HL-60 (cell line): ENCODE measurements at regions not wholly inside any gene's neighbourhood (a gene's known extent, or its start where the extent isn't known, plus 50 kb on each side); places are given as distances from the start of the nearest gene placed in this dataset.

Experiments
- DNase-seq, 2 experiments: peaks; one replicate each; pipeline ENCODE4 v3.0.0-alpha.2; 2010 to 2020; ENCODE audit warnings: low read depth in 1 of 2, low spot score in 1 of 2
- H3K27ac ChIP-seq: fragments of 250-450 bp; sonication (Bioruptor Pico); replicated peaks from 2 replicates; pipeline ENCODE4 v1.5.1; 2020; ENCODE audit warnings: mild to moderate bottlenecking, moderate library complexity
- H3K27me3 ChIP-seq: fragments of 250-450 bp; sonication (Bioruptor Pico); 2 replicates; pipeline ENCODE4 v1.5.1; 2021; ENCODE audit warnings: mild to moderate bottlenecking, moderate library complexity; ENCODE audit not compliant: insufficient read depth, poor library complexity, severe bottlenecking
- H3K4me3 ChIP-seq: replicated peaks from 2 replicates; pipeline ENCODE4 v1.5.1; 2011; ENCODE audit warnings: mild to moderate bottlenecking, control low read depth, low read length; ENCODE audit not compliant: insufficient read depth
- CTCF ChIP-seq: IDR thresholded peaks from one replicate; pipeline ENCODE4 v1.5.1; 2011; ENCODE audit warnings: low read length, control low read depth, inconsistent platforms; ENCODE audit not compliant: insufficient read depth
- GABPA ChIP-seq: IDR thresholded peaks from 2 replicates; pipeline ENCODE4 v1.6.1; 2012; ENCODE audit warnings: low read depth
- POLR2AphosphoS5 ChIP-seq: IDR thresholded peaks from 2 replicates; pipeline ENCODE4 v1.6.1; 2012; ENCODE audit warnings: low read depth
- REST ChIP-seq: IDR thresholded peaks from 2 replicates; pipeline ENCODE4 v1.6.1; 2012; ENCODE audit warnings: low read depth; ENCODE audit not compliant: insufficient replicate concordance
- SPI1 ChIP-seq: IDR thresholded peaks from 2 replicates; pipeline ENCODE4 v1.6.1; 2012; ENCODE audit warnings: low read depth, mild to moderate bottlenecking, borderline replicate concordance

GRCh38 chr4:62953752-62954151, 1455.5 kb downstream of the TECRL start:
- Histone ChIP-seq H3K27ac (no peak overlapping the region), H3K4me3 (no peak overlapping the region), H3K27me3 (no peaks in the 10 kb centered on the region)
- DNase-seq, result no peak
- TF ChIP-seq GABPA, result no peak
- no peak for TF ChIP-seq REST
- TF ChIP-seq CTCF, result no peak
- TF ChIP-seq POLR2AphosphoS5, result no peak
- no peak for TF ChIP-seq SPI1

GRCh38 chr4:62952366-62952765, 1456.9 kb downstream of the TECRL start:
- TF ChIP-seq REST (no peak), GABPA (no peak), SPI1 (no peak), POLR2AphosphoS5 (no peak)
- no peak overlapping the region for H3K27ac ChIP-seq
- DNase-seq, result no peak
- no peak overlapping the region for H3K4me3 ChIP-seq
- no peaks in the 10 kb centered on the region for H3K27me3 ChIP-seq

GRCh38 chr4:62948108-62948507, 1461.1 kb downstream of the TECRL start:
- H3K27me3 ChIP-seq, result no peaks in the 10 kb centered on the region
- DNase-seq, result no peak
- no peak overlapping the region for H3K27ac ChIP-seq
- TF ChIP-seq GABPA (no peak), SPI1 (no peak), POLR2AphosphoS5 (no peak), REST (no peak), CTCF (no peak)
- no peak overlapping the region for H3K4me3 ChIP-seq

GRCh38 chr4:62940229-62940628, 1469.0 kb downstream of the TECRL start:
- no peak overlapping the region for H3K27ac ChIP-seq
- H3K4me3 ChIP-seq, result no peak overlapping the region
- DNase-seq, result no peak
- H3K27me3 ChIP-seq, result no peaks in the 10 kb centered on the region
- TF ChIP-seq SPI1, result no peak
- TF ChIP-seq GABPA, result no peak
- no peak for TF ChIP-seq CTCF
- no peak for TF ChIP-seq POLR2AphosphoS5
